Esophagus muscularis mucosa (tissue), 3 donors: ENCODE measurements at regions not wholly inside any gene's neighbourhood (a gene's known extent, or its start where the extent isn't known, plus 50 kb on each side); places are given as distances from the start of the nearest gene placed in this dataset.

Source experiments
- POLR2A ChIP-seq: fragments of 450-650 bp; IDR thresholded peaks from one replicate; pipeline ENCODE4 v1.6.1; 2017; ENCODE audit warnings: antibody characterized with exemption, moderate library complexity, mild to moderate bottlenecking, low read depth
- TF ChIP-seq, protein P1 (sequence below), 3 experiments: fragments of 200-600 bp in 2 of 3; fragments of 450-650 bp in 1 of 3; sonication (generic) in 2 of 3; IDR thresholded peaks; one replicate each; pipeline ENCODE4 v1.5.1; 2017 to 2019; ENCODE audit warnings: antibody characterized with exemption in 3 of 3, mild to moderate bottlenecking in 2 of 3, moderate library complexity in 1 of 3

DNA sequence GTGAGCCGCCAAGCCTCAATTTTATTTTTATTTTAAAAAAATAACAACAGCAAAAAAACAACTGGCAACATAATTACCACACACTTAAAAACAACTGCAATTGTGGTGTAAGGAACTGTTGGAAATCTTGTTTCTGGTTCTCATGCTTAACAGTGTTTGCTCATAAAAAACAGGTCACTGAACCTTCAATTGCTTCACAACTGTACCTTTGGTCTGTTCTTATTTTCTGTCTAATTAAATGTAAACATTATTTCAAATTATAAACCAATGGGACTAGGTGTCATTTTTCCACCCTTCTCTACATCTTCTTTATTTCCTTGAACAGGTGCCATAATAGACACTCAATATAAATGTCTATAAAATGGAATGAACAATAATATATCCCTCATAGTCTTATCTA, 68.4 kb upstream of the CHRM3 start:
- TF ChIP-seq, protein P1, sequence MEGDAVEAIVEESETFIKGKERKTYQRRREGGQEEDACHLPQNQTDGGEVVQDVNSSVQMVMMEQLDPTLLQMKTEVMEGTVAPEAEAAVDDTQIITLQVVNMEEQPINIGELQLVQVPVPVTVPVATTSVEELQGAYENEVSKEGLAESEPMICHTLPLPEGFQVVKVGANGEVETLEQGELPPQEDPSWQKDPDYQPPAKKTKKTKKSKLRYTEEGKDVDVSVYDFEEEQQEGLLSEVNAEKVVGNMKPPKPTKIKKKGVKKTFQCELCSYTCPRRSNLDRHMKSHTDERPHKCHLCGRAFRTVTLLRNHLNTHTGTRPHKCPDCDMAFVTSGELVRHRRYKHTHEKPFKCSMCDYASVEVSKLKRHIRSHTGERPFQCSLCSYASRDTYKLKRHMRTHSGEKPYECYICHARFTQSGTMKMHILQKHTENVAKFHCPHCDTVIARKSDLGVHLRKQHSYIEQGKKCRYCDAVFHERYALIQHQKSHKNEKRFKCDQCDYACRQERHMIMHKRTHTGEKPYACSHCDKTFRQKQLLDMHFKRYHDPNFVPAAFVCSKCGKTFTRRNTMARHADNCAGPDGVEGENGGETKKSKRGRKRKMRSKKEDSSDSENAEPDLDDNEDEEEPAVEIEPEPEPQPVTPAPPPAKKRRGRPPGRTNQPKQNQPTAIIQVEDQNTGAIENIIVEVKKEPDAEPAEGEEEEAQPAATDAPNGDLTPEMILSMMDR (IDR thresholded peaks at IDR 0.05): no peak
- no peak for TF ChIP-seq POLR2A
